Glutamatergic neuron (in vitro differentiated cells): ENCODE measurements at regions not wholly inside any gene's neighbourhood (a gene's known extent, or its start where the extent isn't known, plus 50 kb on each side); places are given as distances from the start of the nearest gene placed in this dataset.
A peak's percentile ranks its signal among the peaks of the same experiment; 100 is the strongest.

Experiments used
- DNase-seq: peaks from one replicate; pipeline ENCODE4 v3.0.0; 2022
- H3K27ac Mint-ChIP-seq: one replicate; pipeline ENCODE4 v1.8.0; 2020; ENCODE audit warnings: mild to moderate bottlenecking, mixed read lengths, inconsistent platforms; ENCODE audit not compliant: unreplicated experiment
- H3K27me3 Mint-ChIP-seq: one replicate; pipeline ENCODE4 v1.8.0; 2020; ENCODE audit warnings: mild to moderate bottlenecking, moderate library complexity, mixed read lengths, inconsistent platforms; ENCODE audit not compliant: unreplicated experiment
- H3K36me3 Mint-ChIP-seq: one replicate; pipeline ENCODE4 v1.8.0; 2020; ENCODE audit warnings: mild to moderate bottlenecking, mixed read lengths, inconsistent platforms; ENCODE audit not compliant: unreplicated experiment
- H3K4me1 Mint-ChIP-seq: one replicate; pipeline ENCODE4 v1.8.0; 2020; ENCODE audit warnings: mild to moderate bottlenecking, low read depth, mixed read lengths, inconsistent platforms; ENCODE audit not compliant: unreplicated experiment
- H3K4me3 Mint-ChIP-seq: one replicate; pipeline ENCODE4 v1.8.0; 2020; ENCODE audit warnings: mild to moderate bottlenecking, mixed read lengths, inconsistent platforms; ENCODE audit not compliant: unreplicated experiment
- H3K9me3 Mint-ChIP-seq: one replicate; pipeline ENCODE4 v1.8.0; 2020; ENCODE audit warnings: mild to moderate bottlenecking, moderate library complexity, mixed read lengths, inconsistent platforms; ENCODE audit not compliant: unreplicated experiment
- CTCF ChIP-seq: fragments of 200-600 bp; sonication (generic); IDR thresholded peaks from one replicate; pipeline ENCODE4 v1.5.0; 2021; ENCODE audit not compliant: partially characterized antibody, unreplicated experiment

- Mint-ChIP-seq H3K27me3 (no peaks in the 10 kb centered on the region), H3K27ac (no peak overlapping the region), H3K36me3 (peaks cover 2% of the 10 kb centered on the region), H3K9me3 (no peaks in the 10 kb centered on the region), H3K4me3 (no peak overlapping the region), H3K4me1 (peaks cover 1% of the 10 kb centered on the region)
- no peak for DNase-seq
- no peak for TF ChIP-seq CTCF
Measured at GRCh38 chr5:61878471-61878870, 427.5 kb upstream of the KIF2A start.

GRCh38 chr5:61881821-61882487 is 424.1 kb upstream of the KIF2A start:
- H3K27me3 Mint-ChIP-seq: peaks cover 2% of the 10 kb centered on the region
- H3K4me1 Mint-ChIP-seq: peaks cover 7% of the 10 kb centered on the region
- H3K36me3 Mint-ChIP-seq: no peaks in the 10 kb centered on the region
- no peak for TF ChIP-seq CTCF
- H3K27ac Mint-ChIP-seq: no peak overlapping the region
- DNase-seq: no peak
- H3K9me3 Mint-ChIP-seq: no peaks in the 10 kb centered on the region
- no peak overlapping the region for H3K4me3 Mint-ChIP-seq

- Mint-ChIP-seq H3K27ac (no peak overlapping the region), H3K9me3 (no peaks in the 10 kb centered on the region), H3K27me3 (peaks cover 2% of the 10 kb centered on the region), H3K4me3 (no peak overlapping the region), H3K4me1 (peaks cover 7% of the 10 kb centered on the region), H3K36me3 (no peaks in the 10 kb centered on the region)
- no peak for DNase-seq
- no peak for TF ChIP-seq CTCF
Measured at GRCh38 chr5:61882901-61883500, 423.0 kb upstream of the KIF2A start.

GRCh38 chr5:61884252-61884855 is 421.7 kb upstream of the KIF2A start:
- Mint-ChIP-seq H3K9me3 (no peaks in the 10 kb centered on the region), H3K27me3 (peaks cover 2% of the 10 kb centered on the region), H3K36me3 (no peaks in the 10 kb centered on the region), H3K4me3 (no peak overlapping the region), H3K4me1 (peaks cover 7% of the 10 kb centered on the region), H3K27ac (no peak overlapping the region)
- peak; percentile 14 for DNase-seq
- TF ChIP-seq CTCF: no peak

- TF ChIP-seq CTCF: no peak
- Mint-ChIP-seq H3K9me3 (no peaks in the 10 kb centered on the region), H3K4me3 (no peak overlapping the region), H3K36me3 (no peaks in the 10 kb centered on the region), H3K4me1 (peaks cover 7% of the 10 kb centered on the region), H3K27me3 (peaks cover 2% of the 10 kb centered on the region), H3K27ac (no peak overlapping the region)
- no peak for DNase-seq
Measured at GRCh38 chr5:61886214-61886613, 419.8 kb upstream of the KIF2A start.
